ENCODE measurements at regions not wholly inside any gene's neighbourhood (a gene's known extent, or its start where the extent isn't known, plus 50 kb on each side); places are given as distances from the start of the nearest gene placed in this dataset.

GRCh38 chr2:133748007-133748700 is 179.9 kb upstream of the NCKAP5 start:
- Mint-ChIP-seq H3K36me3 (no peaks in the 10 kb centered on the region), H3K27ac (no peak overlapping the region), H3K27me3 (peaks cover 2% of the 10 kb centered on the region), H3K4me3 (no peak overlapping the region), H3K9me3 (no peaks in the 10 kb centered on the region), H3K4me1 (no peaks in the 10 kb centered on the region)
- no peak for DNase-seq (ENCODE audit: low spot score in 2 of 2)
- ATAC-seq (ENCODE audit: low read depth), result no peak

DNA sequence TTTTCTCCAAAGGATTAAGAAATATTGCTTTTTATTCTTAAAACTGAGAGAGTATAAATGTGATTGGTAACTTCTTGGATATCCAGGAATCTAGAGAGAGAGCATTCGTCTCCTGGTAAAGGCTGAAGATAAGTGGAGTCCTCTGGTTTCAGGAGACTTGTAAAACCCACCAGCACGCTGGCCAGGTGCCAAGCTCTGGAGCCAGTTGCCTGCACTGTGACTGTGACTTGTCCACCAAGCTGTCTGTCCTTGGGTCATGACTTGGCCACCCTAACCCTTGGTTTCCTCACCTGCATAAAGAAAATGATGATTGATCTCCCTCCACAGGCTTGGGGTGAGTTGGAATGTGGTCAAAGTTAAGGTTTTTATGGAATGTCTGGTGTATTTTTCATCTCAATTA is 185.4 kb upstream of the NCKAP5 start:
- ATAC-seq (ENCODE audit: low read depth), result no peak
- Mint-ChIP-seq H3K27me3 (peaks cover 2% of the 10 kb centered on the region), H3K4me3 (no peak overlapping the region), H3K9me3 (no peaks in the 10 kb centered on the region), H3K27ac (no peak overlapping the region), H3K36me3 (no peaks in the 10 kb centered on the region), H3K4me1 (no peaks in the 10 kb centered on the region)
- DNase-seq (ENCODE audit: low spot score in 2 of 2), result no peak

DNA sequence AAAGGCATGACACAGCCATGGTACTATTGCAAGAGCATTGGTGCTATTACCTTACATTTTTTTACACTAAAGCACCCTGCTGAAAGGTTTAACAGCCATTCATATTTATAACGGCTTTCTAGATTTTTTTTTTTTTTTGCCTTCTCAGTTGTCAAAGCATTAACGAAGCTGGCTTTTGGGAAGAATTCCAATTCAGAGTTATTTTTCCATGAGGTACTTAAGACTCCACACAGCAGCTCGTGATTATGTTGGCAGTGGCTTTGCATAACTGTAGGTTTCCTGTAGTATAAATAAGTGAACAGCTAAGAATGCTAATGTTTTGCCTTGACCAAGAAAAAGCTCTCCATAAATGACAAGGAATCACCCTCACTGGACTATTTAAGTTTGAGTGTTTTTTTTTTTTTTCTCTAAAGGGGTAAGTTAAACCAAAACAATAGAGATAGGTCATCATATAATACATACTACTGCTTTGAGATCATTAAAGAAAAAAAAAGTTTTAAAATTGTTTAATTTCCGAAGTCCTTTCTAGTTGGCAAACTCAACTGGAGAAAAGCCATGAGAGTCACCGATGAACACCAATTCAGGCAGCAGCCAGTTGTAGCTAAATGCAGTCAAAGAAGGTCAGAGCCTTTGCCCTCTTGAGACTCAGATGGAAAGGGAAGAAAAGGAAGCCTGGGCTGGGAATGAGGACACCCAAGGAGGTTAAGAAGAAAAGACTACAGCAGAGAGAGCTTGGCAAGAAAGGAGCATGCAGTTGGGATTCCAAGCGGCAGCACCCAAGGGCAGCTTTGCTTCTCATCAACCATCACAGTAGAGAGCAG is 187.4 kb upstream of the NCKAP5 start:
- Mint-ChIP-seq H3K36me3 (no peaks in the 10 kb centered on the region), H3K27me3 (peaks cover 5% of the 10 kb centered on the region), H3K27ac (no peak overlapping the region), H3K9me3 (no peaks in the 10 kb centered on the region), H3K4me1 (no peaks in the 10 kb centered on the region), H3K4me3 (no peak overlapping the region)
- no peak for DNase-seq (ENCODE audit: low spot score in 2 of 2)
- ATAC-seq (ENCODE audit: low read depth), result no peak

GRCh38 chr2:133756833-133757232 is 188.6 kb upstream of the NCKAP5 start:
- Mint-ChIP-seq H3K4me1 (no peaks in the 10 kb centered on the region), H3K27me3 (peaks cover 5% of the 10 kb centered on the region), H3K4me3 (no peak overlapping the region), H3K9me3 (no peaks in the 10 kb centered on the region), H3K36me3 (no peaks in the 10 kb centered on the region), H3K27ac (no peak overlapping the region)
- DNase-seq (ENCODE audit: low spot score in 2 of 2) (no peak), ATAC-seq (ENCODE audit: low read depth) (no peak)

GRCh38 chr2:133760376-133760775 is 192.1 kb upstream of the NCKAP5 start:
- Mint-ChIP-seq H3K9me3 (no peaks in the 10 kb centered on the region), H3K27ac (no peak overlapping the region), H3K36me3 (no peaks in the 10 kb centered on the region), H3K4me1 (no peaks in the 10 kb centered on the region), H3K4me3 (no peak overlapping the region), H3K27me3 (peaks cover 6% of the 10 kb centered on the region)
- ATAC-seq (ENCODE audit: low read depth), result no peak
- no peak for DNase-seq (ENCODE audit: low spot score in 2 of 2)

DNA sequence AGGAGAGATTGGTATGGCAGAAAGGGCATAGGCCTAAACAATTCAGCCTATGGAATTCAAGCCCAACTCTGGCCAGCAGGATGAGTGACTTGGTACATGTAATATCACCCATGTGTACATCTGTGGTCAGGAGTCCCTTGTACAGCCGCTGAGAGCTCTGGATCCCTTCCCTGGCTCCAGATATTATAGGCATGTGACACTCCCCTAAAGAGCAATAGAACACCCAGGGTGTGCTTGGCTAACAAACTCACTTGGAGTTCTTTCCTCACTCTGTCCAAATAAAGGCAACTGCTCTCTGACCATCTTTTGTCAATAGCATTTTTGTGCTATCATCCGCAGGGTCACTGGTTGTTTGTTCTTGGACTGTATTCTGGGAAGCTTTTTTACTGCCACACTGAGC is 197.4 kb upstream of the NCKAP5 start:
- no peak for ATAC-seq (ENCODE audit: low read depth)
- Mint-ChIP-seq H3K4me3 (no peak overlapping the region), H3K27ac (no peak overlapping the region), H3K36me3 (no peaks in the 10 kb centered on the region), H3K4me1 (no peaks in the 10 kb centered on the region), H3K9me3 (no peaks in the 10 kb centered on the region), H3K27me3 (peaks cover 1% of the 10 kb centered on the region)
- DNase-seq (ENCODE audit: low spot score in 2 of 2), result no peak

DNA sequence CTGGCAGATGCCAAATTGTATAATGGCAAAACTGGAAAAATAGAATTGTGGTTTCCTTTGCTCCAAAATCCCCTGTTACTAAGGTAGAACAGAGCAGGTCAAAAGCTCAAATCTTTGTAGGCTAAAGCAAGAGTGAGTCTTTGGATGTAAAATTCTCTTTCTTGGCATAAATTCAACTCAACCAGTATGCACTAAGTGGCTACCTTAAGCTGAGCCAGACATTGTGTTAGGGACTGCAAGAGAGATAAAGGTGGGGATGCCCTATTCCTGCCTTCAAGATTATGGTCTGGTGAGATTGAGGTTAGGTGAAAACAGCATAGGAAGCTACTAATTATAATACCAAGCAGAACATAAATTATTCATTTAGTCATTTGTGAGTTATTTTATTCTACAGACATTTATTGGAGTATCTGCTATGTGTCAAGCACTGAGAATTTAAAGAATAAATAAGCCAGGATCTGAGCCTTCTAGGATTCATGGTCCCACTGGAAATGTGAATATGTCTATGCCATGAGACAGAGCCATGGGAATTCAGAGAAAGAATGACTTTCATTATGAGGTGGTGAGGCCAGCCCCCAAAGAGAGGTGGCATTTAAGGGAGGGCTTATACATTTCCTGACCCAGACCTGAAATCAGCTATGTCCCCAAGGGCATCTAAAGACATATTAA is 198.0 kb upstream of the NCKAP5 start:
- no peak for DNase-seq (ENCODE audit: low spot score in 2 of 2)
- H3K4me1 Mint-ChIP-seq, result no peaks in the 10 kb centered on the region
- no peaks in the 10 kb centered on the region for H3K9me3 Mint-ChIP-seq
- no peak overlapping the region for H3K27ac Mint-ChIP-seq
- ATAC-seq (ENCODE audit: low read depth), result no peak
- peaks cover 1% of the 10 kb centered on the region for H3K27me3 Mint-ChIP-seq
- H3K4me3 Mint-ChIP-seq, result no peak overlapping the region
- H3K36me3 Mint-ChIP-seq, result no peaks in the 10 kb centered on the region

GRCh38 chr2:133768256-133768655 is 200.0 kb upstream of the NCKAP5 start:
- Mint-ChIP-seq H3K27me3 (peaks cover 1% of the 10 kb centered on the region), H3K27ac (no peak overlapping the region), H3K4me1 (no peaks in the 10 kb centered on the region), H3K9me3 (no peaks in the 10 kb centered on the region), H3K4me3 (no peak overlapping the region), H3K36me3 (no peaks in the 10 kb centered on the region)
- no peak for DNase-seq (ENCODE audit: low spot score in 2 of 2)
- no peak for ATAC-seq (ENCODE audit: low read depth)

DNA sequence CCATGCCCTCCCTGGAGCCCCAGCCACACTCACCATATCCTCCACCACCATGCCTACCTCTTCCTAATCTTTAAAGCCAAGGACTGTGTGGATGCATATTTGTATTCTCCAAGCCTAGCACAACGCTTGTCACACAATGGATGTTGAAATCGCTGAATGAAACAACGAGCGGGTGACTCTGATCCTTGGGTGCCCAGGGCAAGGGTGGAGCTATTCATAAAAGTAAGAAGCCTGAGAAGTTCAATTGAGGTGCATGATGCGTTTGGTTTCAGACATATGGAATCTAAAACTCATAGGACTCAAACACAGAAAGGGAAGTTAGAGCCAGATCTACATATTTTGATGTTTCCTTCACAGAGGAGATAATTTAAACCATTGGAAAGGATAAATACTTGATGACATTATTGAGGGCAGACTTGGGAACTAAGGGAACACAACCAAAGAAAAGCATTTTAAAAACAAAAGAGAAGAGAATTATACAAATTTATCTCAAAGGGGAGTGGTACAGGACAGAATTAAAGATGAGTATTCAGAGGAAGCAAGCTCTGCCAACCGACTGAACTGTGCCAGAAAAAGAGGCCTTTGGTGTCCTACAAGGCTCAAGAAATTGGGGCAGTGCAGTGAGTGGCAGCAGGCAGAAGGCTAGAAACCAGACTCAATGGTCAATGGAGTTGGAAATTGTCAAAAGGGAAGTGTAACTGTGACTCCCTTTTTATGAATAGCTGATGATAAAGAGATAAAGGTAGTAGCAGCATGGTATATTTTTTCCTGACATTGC is 200.6 kb upstream of the NCKAP5 start:
- no peaks in the 10 kb centered on the region for H3K4me1 Mint-ChIP-seq
- H3K9me3 Mint-ChIP-seq, result no peaks in the 10 kb centered on the region
- no peaks in the 10 kb centered on the region for H3K27me3 Mint-ChIP-seq
- DNase-seq (ENCODE audit: low spot score in 2 of 2), result no peak
- no peak overlapping the region for H3K4me3 Mint-ChIP-seq
- no peak overlapping the region for H3K27ac Mint-ChIP-seq
- H3K36me3 Mint-ChIP-seq, result no peaks in the 10 kb centered on the region
- ATAC-seq (ENCODE audit: low read depth), result no peak

GRCh38 chr2:133773854-133774653 is 205.8 kb upstream of the NCKAP5 start:
- no peak for DNase-seq (ENCODE audit: low spot score in 2 of 2)
- H3K27ac Mint-ChIP-seq, result no peak overlapping the region
- no peaks in the 10 kb centered on the region for H3K4me1 Mint-ChIP-seq
- H3K27me3 Mint-ChIP-seq, result no peaks in the 10 kb centered on the region
- no peaks in the 10 kb centered on the region for H3K9me3 Mint-ChIP-seq
- ATAC-seq (ENCODE audit: low read depth), result no peak
- H3K36me3 Mint-ChIP-seq, result no peaks in the 10 kb centered on the region
- H3K4me3 Mint-ChIP-seq, result no peak overlapping the region

DNA sequence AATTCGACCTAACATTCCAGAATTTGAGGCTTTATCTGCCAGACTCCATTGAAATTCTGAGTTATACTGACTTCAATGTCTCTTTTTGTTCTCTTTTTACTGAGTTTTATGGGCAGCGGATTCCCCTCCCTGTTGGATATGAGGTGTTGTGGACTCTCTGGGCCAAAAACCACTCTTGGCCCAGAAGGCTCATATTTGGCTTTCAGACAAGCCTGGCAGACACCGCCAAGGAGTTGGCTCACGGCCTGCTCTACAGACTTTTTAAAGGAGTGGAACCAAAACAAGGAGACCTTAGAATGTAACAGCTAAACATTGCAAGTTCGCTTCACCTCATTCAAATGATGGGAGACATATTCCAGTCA is 206.4 kb upstream of the NCKAP5 start:
- H3K27me3 Mint-ChIP-seq, result no peaks in the 10 kb centered on the region
- no peaks in the 10 kb centered on the region for H3K36me3 Mint-ChIP-seq
- ATAC-seq (ENCODE audit: low read depth), result no peak

GRCh38 chr2:133776936-133777573 is 208.8 kb upstream of the NCKAP5 start:
- H3K4me1 Mint-ChIP-seq, result no peaks in the 10 kb centered on the region
- H3K27me3 Mint-ChIP-seq, result no peaks in the 10 kb centered on the region
- H3K27ac Mint-ChIP-seq, result no peak overlapping the region
- ATAC-seq (ENCODE audit: low read depth) (no peak), DNase-seq (ENCODE audit: low spot score in 2 of 2) (no peak)
- H3K4me3 Mint-ChIP-seq, result no peak overlapping the region
- H3K36me3 Mint-ChIP-seq, result no peaks in the 10 kb centered on the region
- H3K9me3 Mint-ChIP-seq, result no peaks in the 10 kb centered on the region

More for the DNA sequence above, 206.4 kb upstream of the NCKAP5 start:
- Mint-ChIP-seq H3K4me1 (no peaks in the 10 kb centered on the region), H3K4me3 (no peak overlapping the region), H3K27ac (no peak overlapping the region), H3K9me3 (no peaks in the 10 kb centered on the region)
- DNase-seq (ENCODE audit: low spot score in 2 of 2), result no peak

DNA sequence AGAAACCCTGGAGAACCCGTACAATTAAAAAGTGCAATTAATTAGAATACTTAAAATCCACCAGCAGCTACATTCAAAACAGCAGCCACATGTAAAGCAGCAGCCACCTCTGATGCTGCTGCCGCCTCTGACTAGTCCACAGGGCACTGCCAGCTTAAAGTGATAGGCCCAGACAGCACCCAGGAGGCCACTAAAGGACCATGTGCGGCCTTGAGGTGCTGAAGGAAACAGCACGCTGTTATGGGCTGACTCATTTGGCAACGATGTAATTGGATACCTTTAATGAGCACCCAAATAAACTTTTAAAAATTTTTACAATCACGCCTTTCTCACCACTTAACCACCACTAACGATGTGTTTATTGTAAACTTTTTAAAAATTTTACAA is 209.3 kb upstream of the NCKAP5 start:
- H3K4me1 Mint-ChIP-seq, result no peaks in the 10 kb centered on the region
- H3K27ac Mint-ChIP-seq, result no peak overlapping the region
- H3K9me3 Mint-ChIP-seq, result no peaks in the 10 kb centered on the region
- H3K4me3 Mint-ChIP-seq, result no peak overlapping the region
- H3K27me3 Mint-ChIP-seq, result no peaks in the 10 kb centered on the region
- ATAC-seq (ENCODE audit: low read depth) (no peak), DNase-seq (ENCODE audit: low spot score in 2 of 2) (no peak)
- H3K36me3 Mint-ChIP-seq, result no peaks in the 10 kb centered on the region
